Panc1 (cell line): ENCODE measurements at regions not wholly inside any gene's neighbourhood (a gene's known extent, or its start where the extent isn't known, plus 50 kb on each side); places are given as distances from the start of the nearest gene placed in this dataset.

Source experiments
- ATAC-seq: fragments of 200-7000 bp; cut with Tn5 transposase; 2 replicates; pipeline ENCODE4 v1.9.1; 2020; ENCODE audit warnings: mild to moderate bottlenecking, moderate library complexity
- BruUV-seq: library from RNA; stranded (reverse); fragments of 400-500 nt; replicated peaks from 2 replicates; lab custom pipeline; 2021; lab: Mats Ljungman, UMichigan
- CTCF ChIA-PET: fragments of 300-600 bp; sonication (Branson Sonifier 250); formaldehyde crosslinking; loops from one replicate; lab custom pipeline; 2022; ENCODE audit warnings: antibody characterized with exemption; lab: Charles Lee
- POLR2A ChIA-PET: fragments of 300-600 bp; sonication (Branson Sonifier 250); formaldehyde crosslinking; loops from one replicate; lab custom pipeline; 2022; ENCODE audit warnings: antibody characterized with exemption; lab: Charles Lee
- DNase-seq: peaks from one replicate; pipeline ENCODE4 v3.0.0-alpha.2; 2010; ENCODE audit warnings: low read depth, low spot score
- H3K27ac ChIP-seq: 2 replicates; pipeline ENCODE4 v1.5.1; 2011; ENCODE audit warnings: mild to moderate bottlenecking, low read length, inconsistent platforms
- H3K27me3 ChIP-seq: fragments of 200-500 bp; sonication (Bioruptor generic); 2 replicates; pipeline ENCODE4 v1.6.0; 2014; ENCODE audit warnings: low read length, inconsistent platforms; ENCODE audit not compliant: control insufficient read depth, insufficient read depth
- H3K36me3 ChIP-seq: fragments of 200-500 bp; sonication (Bioruptor generic); 2 replicates; pipeline ENCODE4 v1.5.1; 2014; ENCODE audit warnings: inconsistent platforms, mild to moderate bottlenecking, low read length, moderate library complexity; ENCODE audit not compliant: control insufficient read depth, insufficient read depth
- H3K4me1 ChIP-seq: 2 replicates; pipeline ENCODE4 v1.5.1; 2011; ENCODE audit warnings: inconsistent platforms, mild to moderate bottlenecking, low read length, moderate library complexity; ENCODE audit not compliant: control insufficient read depth, insufficient read depth
- H3K4me3 ChIP-seq, 2 experiments: 2 replicates each; pipeline ENCODE4 v1.5.1; 2011 to 2012; ENCODE audit warnings: low read depth in 2 of 2, low read length in 2 of 2, mild to moderate bottlenecking in 2 of 2, inconsistent platforms in 1 of 2, moderate library complexity in 1 of 2
- H3K9me3 ChIP-seq: fragments of 200-500 bp; sonication (Bioruptor generic); 2 replicates; pipeline ENCODE4 v1.5.1; 2014; ENCODE audit warnings: low read depth, mild to moderate bottlenecking, inconsistent platforms, low read length, moderate library complexity; ENCODE audit not compliant: control insufficient read depth, insufficient read depth
- CTCF ChIP-seq: fragments of 450-650 bp; IDR thresholded peaks from 2 replicates; pipeline ENCODE4 v1.5.1; 2017; ENCODE audit warnings: mild to moderate bottlenecking
- POLR2AphosphoS5 ChIP-seq: IDR thresholded peaks from 2 replicates; pipeline ENCODE4 v1.6.1; 2012; ENCODE audit warnings: mild to moderate bottlenecking, low read depth, low read length, moderate library complexity
- REST ChIP-seq, 2 experiments: IDR thresholded peaks; 2 replicates each; pipeline ENCODE4 v1.6.1; 2011 to 2012; ENCODE audit warnings: low read depth in 2 of 2, control low read depth in 1 of 2, low read length in 1 of 2, mild to moderate bottlenecking in 1 of 2, moderate library complexity in 1 of 2; ENCODE audit not compliant: insufficient read depth in 1 of 2
- SIN3A ChIP-seq: IDR thresholded peaks from 2 replicates; pipeline ENCODE4 v1.6.1; 2012; ENCODE audit warnings: low read depth, mild to moderate bottlenecking, low read length, moderate library complexity, borderline replicate concordance; ENCODE audit not compliant: insufficient read depth
- TCF7L2 ChIP-seq: IDR thresholded peaks from 2 replicates; pipeline ENCODE4 v1.6.1; 2011; ENCODE audit warnings: mild to moderate bottlenecking, low read depth, low read length, inconsistent platforms
- in situ Hi-C: cut with HindIII; loops from 2 replicates; pipeline ENCODE4 v1.10.0; 2016; ENCODE audit warnings: low sequenced_read_pairs, low pct_unique_long_range_greater_than_20kb
- intact Hi-C: fragments of 100-400 bp; cut with micrococcal nuclease; formaldehyde crosslinking; loops from one replicate; pipeline ENCODE4 v1.10.0; 2022; ENCODE audit not compliant: unreplicated experiment

GRCh38 chr3:78255403-78255802 is 1215.5 kb downstream of the ROBO2 start:
- in situ Hi-C loops, result no loop called here

GRCh38 chr3:78256123-78256522 is 1216.2 kb downstream of the ROBO2 start:
- ATAC-seq (no peak), DNase-seq (no peak)
- Histone ChIP-seq H3K27ac (no peak overlapping the region), H3K36me3 (no peaks in the 10 kb centered on the region), H3K9me3 (no peaks in the 10 kb centered on the region), H3K4me1 (no peaks in the 10 kb centered on the region), H3K4me3 (no peak overlapping the region), H3K27me3 (no peaks in the 10 kb centered on the region)
- no TSS peak for BruUV-seq
- intact Hi-C loops, result no loop called here
- ChIA-PET CTCF (no interaction called here), POLR2A (no interaction called here)
- in situ Hi-C loops, result no loop called here
- TF ChIP-seq POLR2AphosphoS5 (no peak), TCF7L2 (no peak), CTCF (no peak), SIN3A (no peak), REST (IDR thresholded peaks at IDR 0.05; ENCODE audit: insufficient read depth in 1 of 2, low read depth in 2 of 2, low read length in 1 of 2) (no peak)

More at GRCh38 chr3:78255403-78255802, 1215.5 kb downstream of the ROBO2 start:
- no peaks in the 10 kb centered on the region for H3K9me3 ChIP-seq
- intact Hi-C loops, result no loop called here
- H3K36me3 ChIP-seq, result no peaks in the 10 kb centered on the region
- no peak for TF ChIP-seq REST (IDR thresholded peaks at IDR 0.05; ENCODE audit: insufficient read depth in 1 of 2, low read depth in 2 of 2, low read length in 1 of 2)
- no peak for TF ChIP-seq CTCF
- no peak for TF ChIP-seq TCF7L2
- TF ChIP-seq POLR2AphosphoS5, result no peak
- TF ChIP-seq SIN3A, result no peak
- BruUV-seq, result no TSS peak
- DNase-seq (no peak), ATAC-seq (no peak)
- CTCF ChIA-PET, result no interaction called here
- POLR2A ChIA-PET, result no interaction called here
- H3K27me3 ChIP-seq, result no peaks in the 10 kb centered on the region
- no peak overlapping the region for H3K4me3 ChIP-seq
- no peak overlapping the region for H3K27ac ChIP-seq
- H3K4me1 ChIP-seq, result no peaks in the 10 kb centered on the region
